HEK293 (cell line): ENCODE measurements at regions not wholly inside any gene's neighbourhood (a gene's known extent, or its start where the extent isn't known, plus 50 kb on each side); places are given as distances from the start of the nearest gene placed in this dataset.
A peak's percentile ranks its signal among the peaks of the same experiment; 100 is the strongest.

Source experiments
- IKZF3 ChIP-seq: fragments of 450-650 bp; IDR thresholded peaks from 2 replicates; pipeline ENCODE4 v1.5.0; 2018; ENCODE audit warnings: missing biosample characterization, mild to moderate bottlenecking, missing genetic modification characterization, moderate library complexity
- KLF7 ChIP-seq: fragments of 450-650 bp; formaldehyde crosslinking; IDR thresholded peaks from 2 replicates; pipeline ENCODE4 v1.5.1; 2016; ENCODE audit warnings: missing biosample characterization, missing genetic modification characterization, borderline replicate concordance
- MYNN ChIP-seq: fragments of 450-650 bp; formaldehyde crosslinking; IDR thresholded peaks from 2 replicates; pipeline ENCODE4 v1.5.1; 2016; ENCODE audit warnings: missing biosample characterization, missing genetic modification characterization, borderline replicate concordance
- SALL2 ChIP-seq: fragments of 450-650 bp; formaldehyde crosslinking; IDR thresholded peaks from 2 replicates; pipeline ENCODE4 v1.5.0; 2017; ENCODE audit warnings: missing biosample characterization, mild to moderate bottlenecking, missing genetic modification characterization, borderline replicate concordance
- SP3 ChIP-seq: fragments of 450-650 bp; formaldehyde crosslinking; IDR thresholded peaks from 2 replicates; pipeline ENCODE4 v1.5.1; 2016; ENCODE audit warnings: missing biosample characterization, missing genetic modification characterization
- SP7 ChIP-seq: fragments of 450-650 bp; formaldehyde crosslinking; IDR thresholded peaks from 2 replicates; pipeline ENCODE4 v1.5.1; 2016; ENCODE audit warnings: missing biosample characterization, missing genetic modification characterization
- TCF7L2 ChIP-seq: IDR thresholded peaks from 2 replicates; pipeline ENCODE4 v1.6.1; 2011; ENCODE audit warnings: low read depth, mild to moderate bottlenecking, inconsistent platforms, low read length, moderate library complexity, borderline replicate concordance
- ZNF10 ChIP-seq: fragments of 450-650 bp; formaldehyde crosslinking; IDR thresholded peaks from 2 replicates; pipeline ENCODE4 v1.5.1; 2017; ENCODE audit warnings: missing biosample characterization, missing genetic modification characterization
- ZNF132 ChIP-seq: fragments of 450-650 bp; formaldehyde crosslinking; IDR thresholded peaks from 2 replicates; pipeline ENCODE4 v1.5.1; 2017; ENCODE audit warnings: missing biosample characterization, missing genetic modification characterization, borderline replicate concordance
- ZNF140 ChIP-seq: fragments of 450-650 bp; formaldehyde crosslinking; IDR thresholded peaks from 2 replicates; pipeline ENCODE4 v1.5.1; 2016; ENCODE audit warnings: missing biosample characterization, missing genetic modification characterization
- ZNF24 ChIP-seq: fragments of 450-650 bp; formaldehyde crosslinking; IDR thresholded peaks from 2 replicates; pipeline ENCODE4 v1.5.1; 2016; ENCODE audit warnings: missing biosample characterization, missing genetic modification characterization
- ZNF302 ChIP-seq: fragments of 450-650 bp; formaldehyde crosslinking; IDR thresholded peaks from 2 replicates; pipeline ENCODE4 v1.5.1; 2016; ENCODE audit warnings: missing biosample characterization, missing genetic modification characterization, low read depth
- ZNF426 ChIP-seq: fragments of 450-650 bp; formaldehyde crosslinking; IDR thresholded peaks from 2 replicates; pipeline ENCODE4 v1.5.1; 2017; ENCODE audit warnings: missing biosample characterization, missing genetic modification characterization, mild to moderate bottlenecking, inconsistent platforms, moderate library complexity
- ZNF48 ChIP-seq: fragments of 450-650 bp; formaldehyde crosslinking; IDR thresholded peaks from 2 replicates; pipeline ENCODE4 v1.5.1; 2016; ENCODE audit warnings: missing biosample characterization, missing genetic modification characterization
- ZNF529 ChIP-seq: fragments of 450-650 bp; formaldehyde crosslinking; IDR thresholded peaks from 2 replicates; pipeline ENCODE4 v1.5.1; 2017; ENCODE audit warnings: missing genetic modification characterization, missing biosample characterization; ENCODE audit not compliant: insufficient replicate concordance
- ZNF544 ChIP-seq: fragments of 450-650 bp; formaldehyde crosslinking; IDR thresholded peaks from 2 replicates; pipeline ENCODE4 v1.5.0; 2017; ENCODE audit warnings: missing biosample characterization, missing genetic modification characterization
- ZNF549 ChIP-seq: fragments of 450-650 bp; IDR thresholded peaks from 2 replicates; pipeline ENCODE4 v1.5.1; 2018; ENCODE audit warnings: missing biosample characterization, missing genetic modification characterization, mild to moderate bottlenecking, inconsistent platforms, moderate library complexity
- ZNF596 ChIP-seq: fragments of 450-650 bp; IDR thresholded peaks from 2 replicates; pipeline ENCODE4 v1.5.0; 2018; ENCODE audit warnings: missing biosample characterization, mild to moderate bottlenecking, missing genetic modification characterization, moderate library complexity
- ZNF610 ChIP-seq: fragments of 450-650 bp; formaldehyde crosslinking; IDR thresholded peaks from 2 replicates; pipeline ENCODE4 v1.5.1; 2016; ENCODE audit warnings: missing biosample characterization, missing genetic modification characterization, borderline replicate concordance
- ZNF707 ChIP-seq: fragments of 450-650 bp; formaldehyde crosslinking; IDR thresholded peaks from 2 replicates; pipeline ENCODE4 v1.5.1; 2016; ENCODE audit warnings: missing biosample characterization, missing genetic modification characterization
- ZNF791 ChIP-seq: fragments of 450-650 bp; formaldehyde crosslinking; IDR thresholded peaks from 2 replicates; pipeline ENCODE4 v1.5.1; 2016; ENCODE audit warnings: missing biosample characterization, missing genetic modification characterization
- ZSCAN30 ChIP-seq: fragments of 450-650 bp; IDR thresholded peaks from 2 replicates; pipeline ENCODE4 v1.5.1; 2018; ENCODE audit warnings: missing biosample characterization, mild to moderate bottlenecking, missing genetic modification characterization, moderate library complexity
- TF ChIP-seq, protein P1 (sequence below): fragments of 450-650 bp; formaldehyde crosslinking; IDR thresholded peaks from 2 replicates; pipeline ENCODE4 v1.5.1; 2016; ENCODE audit warnings: missing biosample characterization, missing genetic modification characterization
- TF ChIP-seq, protein P2 (sequence below): fragments of 450-650 bp; formaldehyde crosslinking; IDR thresholded peaks from 2 replicates; pipeline ENCODE4 v1.5.1; 2016; ENCODE audit warnings: missing biosample characterization, missing genetic modification characterization
- TF ChIP-seq, protein P3 (sequence below): fragments of 450-650 bp; formaldehyde crosslinking; IDR thresholded peaks from 2 replicates; pipeline ENCODE4 v1.5.0; 2017; ENCODE audit warnings: missing biosample characterization, missing genetic modification characterization, borderline replicate concordance
- TF ChIP-seq, protein P4 (sequence below): fragments of 450-650 bp; formaldehyde crosslinking; IDR thresholded peaks from 2 replicates; pipeline ENCODE4 v1.5.1; 2016; ENCODE audit warnings: missing biosample characterization, missing genetic modification characterization
- TF ChIP-seq, protein P5 (sequence below): fragments of 450-650 bp; formaldehyde crosslinking; IDR thresholded peaks from 2 replicates; pipeline ENCODE4 v1.5.1; 2016; ENCODE audit warnings: missing biosample characterization, missing genetic modification characterization, borderline replicate concordance

DNA sequence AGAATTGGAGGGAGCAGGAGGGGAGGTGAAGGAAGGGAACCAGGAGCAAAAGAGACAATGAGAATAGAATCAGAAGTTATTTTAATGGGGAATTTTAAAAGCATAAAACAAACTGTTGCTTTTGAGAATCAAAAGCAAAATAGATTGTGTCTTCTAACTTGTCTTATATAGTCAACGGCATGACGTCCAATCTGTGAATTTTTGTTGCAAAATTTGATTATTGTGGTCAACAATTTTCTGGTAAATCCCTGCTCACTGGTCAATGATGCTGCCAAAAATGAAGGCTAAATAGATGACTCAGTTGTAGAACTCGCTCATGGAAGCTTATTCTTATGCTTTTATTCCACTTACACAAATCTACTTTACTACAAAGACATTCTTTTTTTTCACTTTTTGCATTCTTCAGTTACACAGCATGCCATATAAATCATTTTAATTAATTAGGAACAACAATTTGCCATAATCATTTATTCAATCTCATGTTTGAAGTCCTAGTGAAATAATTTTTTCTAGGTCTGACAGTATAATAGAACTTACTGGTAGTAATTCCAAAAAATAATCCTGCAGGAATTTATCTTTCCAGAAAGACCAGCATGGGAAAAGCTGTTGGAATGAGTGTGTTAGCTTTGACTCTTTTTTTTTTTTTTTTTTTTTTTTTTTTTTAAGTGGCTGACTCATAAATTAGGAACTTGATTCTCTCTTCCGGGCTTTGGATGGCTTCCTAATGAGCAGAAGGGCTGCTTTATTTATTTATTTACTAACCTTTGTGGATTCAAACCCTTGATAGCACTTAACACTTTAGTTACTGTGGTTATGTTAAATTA, 256.9 kb downstream of the SPRY2 start (continued):
- TF ChIP-seq ZSCAN30 (tag by site-specific recombination) (no peak), ZNF791 (tag by site-specific recombination) (no peak), ZNF140 (tag by site-specific recombination) (no peak), ZNF426 (tag by site-specific recombination) (no peak), SALL2 (tag by site-specific recombination) (no peak), ZNF707 (tag by site-specific recombination) (no peak), ZNF24 (tag by site-specific recombination) (no peak), SP7 (tag by site-specific recombination) (0 out of 2 replicates have a peak, but pooled peaks have one; percentile 38), MYNN (tag by site-specific recombination) (no peak), SP3 (no peak), ZNF48 (tag by site-specific recombination) (no peak), ZNF596 (tag by site-specific recombination) (no peak), TCF7L2 (no peak), ZNF529 (tag by site-specific recombination) (no peak), ZNF132 (tag by site-specific recombination) (no peak), ZNF549 (tag by site-specific recombination) (no peak), ZNF544 (tag by site-specific recombination) (no peak), ZNF10 (tag by site-specific recombination) (no peak), ZNF302 (tag by site-specific recombination) (no peak), KLF7 (no peak), ZNF610 (tag by site-specific recombination) (no peak), IKZF3 (tag by site-specific recombination) (no peak)
- TF ChIP-seq, protein P1, sequence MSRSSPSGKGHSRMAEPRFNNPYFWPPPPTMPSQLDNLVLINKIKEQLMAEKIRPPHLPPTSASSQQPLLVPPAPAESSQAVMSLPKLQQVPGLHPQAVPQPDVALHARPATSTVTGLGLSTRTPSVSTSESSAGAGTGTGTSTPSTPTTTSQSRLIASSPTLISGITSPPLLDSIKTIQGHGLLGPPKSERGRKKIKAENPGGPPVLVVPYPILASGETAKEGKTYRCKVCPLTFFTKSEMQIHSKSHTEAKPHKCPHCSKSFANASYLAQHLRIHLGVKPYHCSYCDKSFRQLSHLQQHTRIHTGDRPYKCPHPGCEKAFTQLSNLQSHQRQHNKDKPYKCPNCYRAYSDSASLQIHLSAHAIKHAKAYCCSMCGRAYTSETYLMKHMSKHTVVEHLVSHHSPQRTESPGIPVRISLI (tag by site-specific recombination), result peak; percentile 96
- TF ChIP-seq, protein P2, sequence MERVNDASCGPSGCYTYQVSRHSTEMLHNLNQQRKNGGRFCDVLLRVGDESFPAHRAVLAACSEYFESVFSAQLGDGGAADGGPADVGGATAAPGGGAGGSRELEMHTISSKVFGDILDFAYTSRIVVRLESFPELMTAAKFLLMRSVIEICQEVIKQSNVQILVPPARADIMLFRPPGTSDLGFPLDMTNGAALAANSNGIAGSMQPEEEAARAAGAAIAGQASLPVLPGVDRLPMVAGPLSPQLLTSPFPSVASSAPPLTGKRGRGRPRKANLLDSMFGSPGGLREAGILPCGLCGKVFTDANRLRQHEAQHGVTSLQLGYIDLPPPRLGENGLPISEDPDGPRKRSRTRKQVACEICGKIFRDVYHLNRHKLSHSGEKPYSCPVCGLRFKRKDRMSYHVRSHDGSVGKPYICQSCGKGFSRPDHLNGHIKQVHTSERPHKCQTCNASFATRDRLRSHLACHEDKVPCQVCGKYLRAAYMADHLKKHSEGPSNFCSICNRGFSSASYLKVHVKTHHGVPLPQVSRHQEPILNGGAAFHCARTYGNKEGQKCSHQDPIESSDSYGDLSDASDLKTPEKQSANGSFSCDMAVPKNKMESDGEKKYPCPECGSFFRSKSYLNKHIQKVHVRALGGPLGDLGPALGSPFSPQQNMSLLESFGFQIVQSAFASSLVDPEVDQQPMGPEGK, result no peak
- TF ChIP-seq, protein P3, sequence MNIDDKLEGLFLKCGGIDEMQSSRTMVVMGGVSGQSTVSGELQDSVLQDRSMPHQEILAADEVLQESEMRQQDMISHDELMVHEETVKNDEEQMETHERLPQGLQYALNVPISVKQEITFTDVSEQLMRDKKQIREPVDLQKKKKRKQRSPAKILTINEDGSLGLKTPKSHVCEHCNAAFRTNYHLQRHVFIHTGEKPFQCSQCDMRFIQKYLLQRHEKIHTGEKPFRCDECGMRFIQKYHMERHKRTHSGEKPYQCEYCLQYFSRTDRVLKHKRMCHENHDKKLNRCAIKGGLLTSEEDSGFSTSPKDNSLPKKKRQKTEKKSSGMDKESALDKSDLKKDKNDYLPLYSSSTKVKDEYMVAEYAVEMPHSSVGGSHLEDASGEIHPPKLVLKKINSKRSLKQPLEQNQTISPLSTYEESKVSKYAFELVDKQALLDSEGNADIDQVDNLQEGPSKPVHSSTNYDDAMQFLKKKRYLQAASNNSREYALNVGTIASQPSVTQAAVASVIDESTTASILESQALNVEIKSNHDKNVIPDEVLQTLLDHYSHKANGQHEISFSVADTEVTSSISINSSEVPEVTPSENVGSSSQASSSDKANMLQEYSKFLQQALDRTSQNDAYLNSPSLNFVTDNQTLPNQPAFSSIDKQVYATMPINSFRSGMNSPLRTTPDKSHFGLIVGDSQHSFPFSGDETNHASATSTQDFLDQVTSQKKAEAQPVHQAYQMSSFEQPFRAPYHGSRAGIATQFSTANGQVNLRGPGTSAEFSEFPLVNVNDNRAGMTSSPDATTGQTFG (tag by site-specific recombination), result no peak
- TF ChIP-seq, protein P4, sequence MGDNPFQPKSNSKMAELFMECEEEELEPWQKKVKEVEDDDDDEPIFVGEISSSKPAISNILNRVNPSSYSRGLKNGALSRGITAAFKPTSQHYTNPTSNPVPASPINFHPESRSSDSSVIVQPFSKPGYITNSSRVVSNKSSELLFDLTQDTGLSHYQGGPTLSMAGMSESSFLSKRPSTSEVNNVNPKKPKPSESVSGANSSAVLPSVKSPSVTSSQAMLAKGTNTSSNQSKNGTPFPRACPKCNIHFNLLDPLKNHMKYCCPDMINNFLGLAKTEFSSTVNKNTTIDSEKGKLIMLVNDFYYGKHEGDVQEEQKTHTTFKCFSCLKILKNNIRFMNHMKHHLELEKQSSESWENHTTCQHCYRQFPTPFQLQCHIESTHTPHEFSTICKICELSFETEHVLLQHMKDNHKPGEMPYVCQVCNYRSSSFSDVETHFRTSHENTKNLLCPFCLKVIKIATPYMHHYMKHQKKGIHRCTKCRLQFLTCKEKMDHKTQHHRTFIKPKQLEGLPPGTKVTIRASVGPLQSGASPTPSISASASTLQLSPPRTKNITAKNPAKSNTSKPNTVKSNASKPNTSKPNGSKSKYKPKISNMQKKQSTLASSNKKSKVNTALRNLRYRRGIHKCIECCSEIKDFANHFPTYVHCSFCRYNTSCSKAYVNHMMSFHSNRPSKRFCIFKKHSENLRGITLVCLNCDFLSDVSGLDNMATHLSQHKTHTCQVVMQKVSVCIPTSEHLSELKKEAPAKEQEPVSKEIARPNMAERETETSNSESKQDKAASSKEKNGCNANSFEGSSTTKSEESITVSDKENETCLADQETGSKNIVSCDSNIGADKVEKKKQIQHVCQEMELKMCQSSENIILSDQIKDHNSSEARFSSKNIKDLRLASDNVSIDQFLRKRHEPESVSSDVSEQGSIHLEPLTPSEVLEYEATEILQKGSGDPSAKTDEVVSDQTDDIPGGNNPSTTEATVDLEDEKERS, result no peak
- TF ChIP-seq, protein P5, sequence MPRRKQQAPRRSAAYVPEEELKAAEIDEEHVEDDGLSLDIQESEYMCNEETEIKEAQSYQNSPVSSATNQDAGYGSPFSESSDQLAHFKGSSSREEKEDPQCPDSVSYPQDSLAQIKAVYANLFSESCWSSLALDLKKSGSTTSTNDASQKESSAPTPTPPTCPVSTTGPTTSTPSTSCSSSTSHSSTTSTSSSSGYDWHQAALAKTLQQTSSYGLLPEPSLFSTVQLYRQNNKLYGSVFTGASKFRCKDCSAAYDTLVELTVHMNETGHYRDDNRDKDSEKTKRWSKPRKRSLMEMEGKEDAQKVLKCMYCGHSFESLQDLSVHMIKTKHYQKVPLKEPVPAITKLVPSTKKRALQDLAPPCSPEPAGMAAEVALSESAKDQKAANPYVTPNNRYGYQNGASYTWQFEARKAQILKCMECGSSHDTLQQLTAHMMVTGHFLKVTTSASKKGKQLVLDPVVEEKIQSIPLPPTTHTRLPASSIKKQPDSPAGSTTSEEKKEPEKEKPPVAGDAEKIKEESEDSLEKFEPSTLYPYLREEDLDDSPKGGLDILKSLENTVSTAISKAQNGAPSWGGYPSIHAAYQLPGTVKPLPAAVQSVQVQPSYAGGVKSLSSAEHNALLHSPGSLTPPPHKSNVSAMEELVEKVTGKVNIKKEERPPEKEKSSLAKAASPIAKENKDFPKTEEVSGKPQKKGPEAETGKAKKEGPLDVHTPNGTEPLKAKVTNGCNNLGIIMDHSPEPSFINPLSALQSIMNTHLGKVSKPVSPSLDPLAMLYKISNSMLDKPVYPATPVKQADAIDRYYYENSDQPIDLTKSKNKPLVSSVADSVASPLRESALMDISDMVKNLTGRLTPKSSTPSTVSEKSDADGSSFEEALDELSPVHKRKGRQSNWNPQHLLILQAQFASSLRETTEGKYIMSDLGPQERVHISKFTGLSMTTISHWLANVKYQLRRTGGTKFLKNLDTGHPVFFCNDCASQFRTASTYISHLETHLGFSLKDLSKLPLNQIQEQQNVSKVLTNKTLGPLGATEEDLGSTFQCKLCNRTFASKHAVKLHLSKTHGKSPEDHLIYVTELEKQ (tag by site-specific recombination), result no peak
